Glutamatergic neuron (in vitro differentiated cells): ENCODE measurements at regions not wholly inside any gene's neighbourhood (a gene's known extent, or its start where the extent isn't known, plus 50 kb on each side); places are given as distances from the start of the nearest gene placed in this dataset.

Source experiments
- DNase-seq: peaks from one replicate; pipeline ENCODE4 v3.0.0; 2022
- H3K27ac Mint-ChIP-seq: one replicate; pipeline ENCODE4 v1.8.0; 2020; ENCODE audit warnings: mild to moderate bottlenecking, mixed read lengths, inconsistent platforms; ENCODE audit not compliant: unreplicated experiment
- H3K27me3 Mint-ChIP-seq: one replicate; pipeline ENCODE4 v1.8.0; 2020; ENCODE audit warnings: mild to moderate bottlenecking, moderate library complexity, mixed read lengths, inconsistent platforms; ENCODE audit not compliant: unreplicated experiment
- H3K36me3 Mint-ChIP-seq: one replicate; pipeline ENCODE4 v1.8.0; 2020; ENCODE audit warnings: mild to moderate bottlenecking, mixed read lengths, inconsistent platforms; ENCODE audit not compliant: unreplicated experiment
- H3K4me1 Mint-ChIP-seq: one replicate; pipeline ENCODE4 v1.8.0; 2020; ENCODE audit warnings: mild to moderate bottlenecking, low read depth, mixed read lengths, inconsistent platforms; ENCODE audit not compliant: unreplicated experiment
- H3K4me3 Mint-ChIP-seq: one replicate; pipeline ENCODE4 v1.8.0; 2020; ENCODE audit warnings: mild to moderate bottlenecking, mixed read lengths, inconsistent platforms; ENCODE audit not compliant: unreplicated experiment
- H3K9me3 Mint-ChIP-seq: one replicate; pipeline ENCODE4 v1.8.0; 2020; ENCODE audit warnings: mild to moderate bottlenecking, moderate library complexity, mixed read lengths, inconsistent platforms; ENCODE audit not compliant: unreplicated experiment
- TF ChIP-seq, protein P1 (sequence below): fragments of 200-600 bp; sonication (generic); IDR thresholded peaks from one replicate; pipeline ENCODE4 v1.5.0; 2021; ENCODE audit not compliant: partially characterized antibody, unreplicated experiment

DNA sequence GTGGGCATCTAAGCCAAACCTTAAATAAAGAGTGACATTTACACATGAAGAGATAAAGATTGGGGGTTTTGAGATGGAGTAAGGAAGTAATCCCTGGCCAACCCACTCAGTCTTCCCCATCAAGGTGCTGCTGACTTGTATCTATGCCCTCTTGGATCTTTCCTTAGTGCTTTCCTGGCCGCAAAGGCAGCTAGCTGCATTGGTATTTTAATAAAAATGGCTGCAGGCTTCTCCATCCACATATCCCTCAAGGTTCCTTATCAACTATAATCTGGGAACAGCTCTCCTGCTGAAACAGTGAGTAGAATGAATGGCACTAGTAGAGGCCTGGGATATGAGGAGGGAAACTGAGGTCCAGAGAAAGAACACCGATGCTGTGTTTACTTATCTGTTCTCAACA is 122.2 kb upstream of the ANKRD28 start:
- Mint-ChIP-seq H3K4me3 (no peak overlapping the region), H3K4me1 (no peaks in the 10 kb centered on the region), H3K9me3 (peaks cover 6% of the 10 kb centered on the region), H3K27me3 (no peaks in the 10 kb centered on the region), H3K36me3 (peaks cover 5% of the 10 kb centered on the region), H3K27ac (no peak overlapping the region)
- TF ChIP-seq, protein P1, sequence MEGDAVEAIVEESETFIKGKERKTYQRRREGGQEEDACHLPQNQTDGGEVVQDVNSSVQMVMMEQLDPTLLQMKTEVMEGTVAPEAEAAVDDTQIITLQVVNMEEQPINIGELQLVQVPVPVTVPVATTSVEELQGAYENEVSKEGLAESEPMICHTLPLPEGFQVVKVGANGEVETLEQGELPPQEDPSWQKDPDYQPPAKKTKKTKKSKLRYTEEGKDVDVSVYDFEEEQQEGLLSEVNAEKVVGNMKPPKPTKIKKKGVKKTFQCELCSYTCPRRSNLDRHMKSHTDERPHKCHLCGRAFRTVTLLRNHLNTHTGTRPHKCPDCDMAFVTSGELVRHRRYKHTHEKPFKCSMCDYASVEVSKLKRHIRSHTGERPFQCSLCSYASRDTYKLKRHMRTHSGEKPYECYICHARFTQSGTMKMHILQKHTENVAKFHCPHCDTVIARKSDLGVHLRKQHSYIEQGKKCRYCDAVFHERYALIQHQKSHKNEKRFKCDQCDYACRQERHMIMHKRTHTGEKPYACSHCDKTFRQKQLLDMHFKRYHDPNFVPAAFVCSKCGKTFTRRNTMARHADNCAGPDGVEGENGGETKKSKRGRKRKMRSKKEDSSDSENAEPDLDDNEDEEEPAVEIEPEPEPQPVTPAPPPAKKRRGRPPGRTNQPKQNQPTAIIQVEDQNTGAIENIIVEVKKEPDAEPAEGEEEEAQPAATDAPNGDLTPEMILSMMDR = no peak
- DNase-seq = no peak

- Mint-ChIP-seq H3K36me3 (no peaks in the 10 kb centered on the region), H3K4me1 (no peaks in the 10 kb centered on the region), H3K27ac (no peak overlapping the region), H3K27me3 (no peaks in the 10 kb centered on the region), H3K9me3 (no peaks in the 10 kb centered on the region), H3K4me3 (no peak overlapping the region)
- DNase-seq = no peak
- TF ChIP-seq, protein P1 = no peak
Observed at GRCh38 chr3:15923640-15924405, 126.0 kb upstream of the ANKRD28 start.

DNA sequence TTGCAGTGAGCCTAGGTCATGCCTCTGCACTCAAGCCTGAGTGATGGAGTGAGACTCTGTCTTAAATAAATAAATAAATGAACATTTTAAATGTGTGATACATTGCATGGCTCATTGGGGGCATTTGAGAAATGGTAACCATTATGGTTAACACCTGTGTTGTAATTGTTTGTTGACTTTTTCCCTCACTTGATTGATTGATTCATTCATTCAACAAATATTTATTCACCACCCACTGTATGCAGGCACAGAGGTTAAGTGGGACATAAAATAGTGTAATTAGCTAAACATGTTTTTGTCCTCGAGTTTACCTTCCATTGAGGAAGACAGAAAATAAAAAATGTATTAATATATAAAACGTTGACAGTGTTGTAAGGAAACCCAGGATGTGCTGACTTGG is 127.1 kb upstream of the ANKRD28 start:
- Mint-ChIP-seq H3K9me3 (no peaks in the 10 kb centered on the region), H3K27me3 (no peaks in the 10 kb centered on the region), H3K36me3 (no peaks in the 10 kb centered on the region), H3K4me1 (no peaks in the 10 kb centered on the region), H3K4me3 (no peak overlapping the region), H3K27ac (no peak overlapping the region)
- DNase-seq = no peak
- TF ChIP-seq, protein P1 = no peak

DNA sequence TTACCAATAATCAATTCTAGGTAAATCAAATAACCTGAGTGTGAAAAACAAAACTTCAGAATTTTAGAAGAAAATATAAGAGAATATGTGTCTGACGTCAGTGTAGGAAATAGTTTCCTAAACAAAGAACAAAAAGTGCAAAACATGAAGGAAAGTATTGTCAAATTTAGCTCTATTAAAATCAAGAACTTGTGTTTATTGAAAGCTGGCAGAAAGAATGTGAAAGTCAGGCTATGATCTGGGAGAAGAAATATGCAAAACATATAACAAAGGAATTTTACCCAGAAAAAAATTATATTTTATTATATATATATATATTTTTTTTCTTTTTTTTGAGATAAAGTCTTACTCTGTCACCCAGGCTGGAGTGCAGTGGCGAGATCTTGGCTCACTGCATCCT is 129.1 kb upstream of the ANKRD28 start:
- Mint-ChIP-seq H3K27me3 (no peaks in the 10 kb centered on the region), H3K27ac (no peak overlapping the region), H3K36me3 (no peaks in the 10 kb centered on the region), H3K4me3 (no peak overlapping the region), H3K4me1 (peaks cover 2% of the 10 kb centered on the region), H3K9me3 (no peaks in the 10 kb centered on the region)
- DNase-seq = no peak
- TF ChIP-seq, protein P1 = no peak

- Mint-ChIP-seq H3K4me3 (no peak overlapping the region), H3K9me3 (no peaks in the 10 kb centered on the region), H3K4me1 (peaks cover 8% of the 10 kb centered on the region), H3K27me3 (no peaks in the 10 kb centered on the region), H3K36me3 (no peaks in the 10 kb centered on the region), H3K27ac (no peak overlapping the region)
- no peak for DNase-seq
- TF ChIP-seq, protein P1 = no peak
Observed at GRCh38 chr3:15927969-15928368, 130.2 kb upstream of the ANKRD28 start.
